Caco-2 (cell line): ENCODE measurements at regions not wholly inside any gene's neighbourhood (a gene's known extent, or its start where the extent isn't known, plus 50 kb on each side); places are given as distances from the start of the nearest gene placed in this dataset.

ENCODE experiments used
- BruUV-seq: library from RNA; stranded (reverse); fragments of 400-500 nt; replicated peaks from 2 replicates; lab custom pipeline; 2021; lab: Mats Ljungman, UMichigan
- CTCF ChIA-PET: fragments of 300-600 bp; sonication (Branson Sonifier 250); formaldehyde crosslinking; loops from one replicate; lab custom pipeline; 2022; ENCODE audit warnings: antibody characterized with exemption; lab: Charles Lee
- POLR2A ChIA-PET: fragments of 300-600 bp; sonication (Branson Sonifier 250); formaldehyde crosslinking; loops from one replicate; lab custom pipeline; 2022; ENCODE audit warnings: antibody characterized with exemption; lab: Charles Lee
- DNase-seq, 2 experiments: peaks; one replicate each; pipeline versions ENCODE4 v3.0.0 to v3.0.0-alpha.2; 2020 to 2022
- H3K27me3 ChIP-seq: replicated peaks from 2 replicates; pipeline ENCODE4 v1.6.0; 2011; ENCODE audit warnings: low read length; ENCODE audit not compliant: control insufficient read depth, insufficient read depth
- H3K36me3 ChIP-seq: 2 replicates; pipeline ENCODE4 v1.5.1; 2011; ENCODE audit warnings: low read length; ENCODE audit not compliant: control insufficient read depth, insufficient read depth
- H3K4me1 ChIP-seq: fragments of 250-450 bp; sonication (Bioruptor Pico); 2 replicates; pipeline ENCODE4 v1.5.1; 2020; ENCODE audit warnings: mild to moderate bottlenecking
- H3K4me3 ChIP-seq: 2 replicates; pipeline ENCODE4 v1.5.1; 2011; ENCODE audit warnings: low read depth, mild to moderate bottlenecking, control low read depth, low read length
- H3K9me3 ChIP-seq: fragments of 250-450 bp; sonication (Bioruptor Pico); 2 replicates; pipeline ENCODE4 v1.5.1; 2020; ENCODE audit warnings: mild to moderate bottlenecking, moderate library complexity
- H3K27ac Mint-ChIP-seq: one replicate; pipeline ENCODE4 v1.8.0; 2022; ENCODE audit warnings: mixed read lengths; ENCODE audit not compliant: unreplicated experiment
- H3K27me3 Mint-ChIP-seq: one replicate; pipeline ENCODE4 v1.8.0; 2022; ENCODE audit warnings: mixed read lengths; ENCODE audit not compliant: insufficient read depth, unreplicated experiment
- H3K36me3 Mint-ChIP-seq: one replicate; pipeline ENCODE4 v1.8.0; 2022; ENCODE audit warnings: mild to moderate bottlenecking, mixed read lengths; ENCODE audit not compliant: insufficient read depth, unreplicated experiment
- H3K4me1 Mint-ChIP-seq: one replicate; pipeline ENCODE4 v1.8.0; 2022; ENCODE audit warnings: low read depth, mixed read lengths; ENCODE audit not compliant: unreplicated experiment
- H3K4me3 Mint-ChIP-seq: one replicate; pipeline ENCODE4 v1.8.0; 2022; ENCODE audit warnings: mild to moderate bottlenecking, moderate library complexity, mixed read lengths; ENCODE audit not compliant: unreplicated experiment
- H3K9me3 Mint-ChIP-seq: one replicate; pipeline ENCODE4 v1.8.0; 2022; ENCODE audit warnings: mixed read lengths; ENCODE audit not compliant: unreplicated experiment
- intact Hi-C: fragments of 100-400 bp; cut with micrococcal nuclease; formaldehyde crosslinking; loops from one replicate; pipeline ENCODE4 v1.10.0; 2022; ENCODE audit not compliant: unreplicated experiment
- TF ChIP-seq, protein P1 (sequence below), 2 experiments: fragments of 200-600 bp in 1 of 2; IDR thresholded peaks; 1 replicate in 1 of 2; 2 replicates in 1 of 2; pipeline versions ENCODE4 v1.5.1 to v1.8.0; 2011 to 2022; ENCODE audit warnings: antibody characterized with exemption in 1 of 2, control low read depth in 1 of 2, inconsistent platforms in 1 of 2, low read depth in 1 of 2, low read length in 1 of 2, mild to moderate bottlenecking in 1 of 2, moderate library complexity in 1 of 2; ENCODE audit not compliant: insufficient read depth in 1 of 2, severe bottlenecking in 1 of 2, unreplicated experiment in 1 of 2

DNA sequence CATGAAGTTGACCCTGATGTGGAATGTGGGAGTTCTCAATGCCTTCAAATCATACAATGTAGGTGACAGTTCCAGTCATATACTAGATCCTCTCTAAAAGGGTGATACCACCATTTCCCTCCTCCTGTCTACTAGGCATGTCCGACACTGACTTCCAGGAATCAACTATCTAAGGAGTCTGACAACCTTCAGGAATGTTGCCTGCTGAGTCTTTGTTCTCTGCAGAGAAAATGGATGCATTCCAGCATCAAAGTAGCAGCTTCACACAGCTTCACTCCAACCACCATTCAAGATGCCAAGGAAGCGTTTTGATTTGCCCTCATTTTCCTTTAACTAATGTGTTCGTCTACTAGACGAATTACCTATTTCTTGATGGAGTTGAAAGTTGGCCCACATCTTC, 530.2 kb downstream of the EBF1 start:
- no TSS peak for BruUV-seq
- Histone ChIP-seq H3K36me3 (no peaks in the 10 kb centered on the region), H3K4me3 (no peak overlapping the region), H3K9me3 (no peaks in the 10 kb centered on the region), H3K27me3 (no peaks in the 10 kb centered on the region), H3K4me1 (no peaks in the 10 kb centered on the region)
- Mint-ChIP-seq H3K27ac (no peak overlapping the region), H3K27me3 (peaks cover 2% of the 10 kb centered on the region), H3K9me3 (no peaks in the 10 kb centered on the region), H3K4me3 (no peak overlapping the region), H3K36me3 (no peaks in the 10 kb centered on the region), H3K4me1 (no peaks in the 10 kb centered on the region)
- TF ChIP-seq, protein P1, sequence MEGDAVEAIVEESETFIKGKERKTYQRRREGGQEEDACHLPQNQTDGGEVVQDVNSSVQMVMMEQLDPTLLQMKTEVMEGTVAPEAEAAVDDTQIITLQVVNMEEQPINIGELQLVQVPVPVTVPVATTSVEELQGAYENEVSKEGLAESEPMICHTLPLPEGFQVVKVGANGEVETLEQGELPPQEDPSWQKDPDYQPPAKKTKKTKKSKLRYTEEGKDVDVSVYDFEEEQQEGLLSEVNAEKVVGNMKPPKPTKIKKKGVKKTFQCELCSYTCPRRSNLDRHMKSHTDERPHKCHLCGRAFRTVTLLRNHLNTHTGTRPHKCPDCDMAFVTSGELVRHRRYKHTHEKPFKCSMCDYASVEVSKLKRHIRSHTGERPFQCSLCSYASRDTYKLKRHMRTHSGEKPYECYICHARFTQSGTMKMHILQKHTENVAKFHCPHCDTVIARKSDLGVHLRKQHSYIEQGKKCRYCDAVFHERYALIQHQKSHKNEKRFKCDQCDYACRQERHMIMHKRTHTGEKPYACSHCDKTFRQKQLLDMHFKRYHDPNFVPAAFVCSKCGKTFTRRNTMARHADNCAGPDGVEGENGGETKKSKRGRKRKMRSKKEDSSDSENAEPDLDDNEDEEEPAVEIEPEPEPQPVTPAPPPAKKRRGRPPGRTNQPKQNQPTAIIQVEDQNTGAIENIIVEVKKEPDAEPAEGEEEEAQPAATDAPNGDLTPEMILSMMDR (IDR thresholded peaks at IDR 0.05; ENCODE audit: insufficient read depth in 1 of 2, low read depth in 1 of 2, low read length in 1 of 2, severe bottlenecking in 1 of 2, unreplicated experiment in 1 of 2) = no peak
- no peak for DNase-seq
- ChIA-PET CTCF (no interaction called here), POLR2A (no interaction called here)
- intact Hi-C loops = no loop called here

DNA sequence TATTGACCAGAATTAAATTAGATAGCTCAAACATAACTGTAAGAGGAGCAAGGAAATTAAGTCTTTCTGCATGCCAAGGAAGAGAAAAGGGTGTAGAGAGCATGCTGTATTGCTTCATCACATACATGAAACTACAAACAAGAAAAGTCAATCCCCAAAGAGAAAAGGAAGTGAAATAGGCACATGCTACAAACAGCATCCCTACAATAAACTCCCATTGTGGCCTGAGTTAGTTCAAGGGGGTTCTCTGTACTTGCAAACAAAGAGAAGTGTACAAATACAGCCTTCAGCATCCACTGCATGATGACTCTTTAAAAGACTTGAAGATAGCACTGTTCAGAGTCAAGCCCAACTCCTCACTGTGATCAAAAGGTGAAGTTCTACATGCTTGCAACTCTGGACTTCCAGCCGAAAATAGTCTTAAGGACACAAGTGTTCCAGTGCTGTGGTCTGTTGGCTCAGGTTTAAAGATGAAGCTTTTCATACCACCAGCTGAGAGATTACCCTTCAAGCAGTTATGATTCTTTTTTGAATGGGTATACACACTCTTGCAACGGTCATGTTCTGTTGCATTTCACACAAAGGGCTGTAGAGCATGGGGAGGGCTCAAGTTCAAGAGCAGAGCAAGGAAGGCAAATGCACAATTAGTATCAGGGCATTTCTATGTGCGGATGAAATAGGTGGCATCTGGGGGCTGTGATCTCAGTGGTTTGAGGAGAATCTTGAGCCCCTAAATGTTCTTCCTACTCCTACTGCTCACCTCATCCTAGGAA, 534.5 kb downstream of the EBF1 start:
- Histone ChIP-seq H3K4me1 (no peaks in the 10 kb centered on the region), H3K36me3 (no peaks in the 10 kb centered on the region), H3K4me3 (no peak overlapping the region), H3K27me3 (no peaks in the 10 kb centered on the region), H3K9me3 (no peaks in the 10 kb centered on the region)
- Mint-ChIP-seq H3K9me3 (no peaks in the 10 kb centered on the region), H3K27ac (no peak overlapping the region), H3K4me3 (no peak overlapping the region), H3K36me3 (no peaks in the 10 kb centered on the region), H3K4me1 (no peaks in the 10 kb centered on the region), H3K27me3 (peaks cover 11% of the 10 kb centered on the region)
- TF ChIP-seq, protein P1 (IDR thresholded peaks at IDR 0.05; ENCODE audit: insufficient read depth in 1 of 2, low read depth in 1 of 2, low read length in 1 of 2, severe bottlenecking in 1 of 2, unreplicated experiment in 1 of 2) = no peak
- DNase-seq = no peak
- POLR2A ChIA-PET = no interaction called here
- no TSS peak for BruUV-seq
- CTCF ChIA-PET = no interaction called here
- intact Hi-C loops = no loop called here

DNA sequence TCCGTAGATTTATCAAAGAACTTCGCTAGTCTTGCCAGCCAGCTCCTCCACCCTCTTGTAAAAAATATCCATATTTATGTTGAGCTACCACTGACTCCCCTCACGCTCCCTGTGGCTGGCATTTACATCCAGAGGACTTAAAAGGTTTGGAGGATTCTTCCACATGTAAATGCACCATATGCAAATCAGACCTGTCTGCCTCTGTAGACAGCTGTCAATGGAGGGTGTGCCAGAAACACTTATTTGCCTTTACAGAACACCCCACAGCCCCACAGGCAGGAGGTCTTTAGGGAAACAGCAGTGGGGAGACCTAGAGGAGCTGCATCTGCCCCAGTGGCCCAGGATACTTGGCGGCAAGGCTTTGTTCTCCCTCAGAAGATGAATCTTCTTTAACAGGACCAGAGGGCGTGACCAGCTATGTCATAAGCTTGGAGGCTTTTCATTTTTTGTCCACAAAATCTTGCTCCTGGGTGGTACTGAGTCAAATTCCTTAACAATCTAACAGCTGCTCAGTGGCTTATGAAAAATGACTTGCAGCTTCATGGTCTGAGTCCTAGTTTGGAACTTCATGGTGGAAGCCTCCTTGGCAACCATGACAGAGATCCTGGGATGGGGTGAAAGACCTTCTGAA, 535.8 kb downstream of the EBF1 start:
- no peaks in the 10 kb centered on the region for H3K27me3 ChIP-seq
- DNase-seq = no peak
- H3K4me1 ChIP-seq = no peaks in the 10 kb centered on the region
- CTCF ChIA-PET = no interaction called here
- intact Hi-C loops = no loop called here
- no peaks in the 10 kb centered on the region for H3K4me1 Mint-ChIP-seq
- H3K4me3 Mint-ChIP-seq = no peak overlapping the region
- POLR2A ChIA-PET = no interaction called here
- H3K9me3 ChIP-seq = no peaks in the 10 kb centered on the region
- H3K27ac Mint-ChIP-seq = no peak overlapping the region
- H3K9me3 Mint-ChIP-seq = no peaks in the 10 kb centered on the region
- no peaks in the 10 kb centered on the region for H3K36me3 ChIP-seq
- BruUV-seq = no TSS peak
- no peak overlapping the region for H3K4me3 ChIP-seq
- peaks cover 13% of the 10 kb centered on the region for H3K27me3 Mint-ChIP-seq
- TF ChIP-seq, protein P1 (IDR thresholded peaks at IDR 0.05; ENCODE audit: insufficient read depth in 1 of 2, low read depth in 1 of 2, low read length in 1 of 2, severe bottlenecking in 1 of 2, unreplicated experiment in 1 of 2) = no peak
- H3K36me3 Mint-ChIP-seq = no peaks in the 10 kb centered on the region
